ENCODE measurements at regions not wholly inside any gene's neighbourhood (a gene's known extent, or its start where the extent isn't known, plus 50 kb on each side); places are given as distances from the start of the nearest gene placed in this dataset.

DNA sequence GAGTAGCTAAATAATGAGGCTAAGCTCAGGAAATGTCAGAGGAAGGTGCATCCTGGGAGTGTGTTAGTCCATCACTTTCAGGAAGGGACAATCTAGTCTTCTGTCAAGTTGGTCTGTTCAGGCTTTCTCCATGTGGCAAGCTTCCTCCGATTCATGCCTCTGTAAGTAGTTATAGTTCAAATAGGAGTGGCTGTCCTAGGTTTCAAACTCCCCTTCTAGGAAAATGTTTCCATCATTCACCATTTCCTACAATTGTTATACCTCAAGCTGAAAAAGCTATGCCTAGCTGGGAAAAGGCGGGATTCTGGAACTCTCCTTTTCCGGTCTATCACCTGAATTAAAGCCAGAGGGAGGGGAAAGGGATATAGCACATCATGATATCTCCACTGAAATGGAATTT is 287.7 kb upstream of the ZSWIM2 start:
- no peak for DNase-seq (ENCODE audit: low read depth)

DNA sequence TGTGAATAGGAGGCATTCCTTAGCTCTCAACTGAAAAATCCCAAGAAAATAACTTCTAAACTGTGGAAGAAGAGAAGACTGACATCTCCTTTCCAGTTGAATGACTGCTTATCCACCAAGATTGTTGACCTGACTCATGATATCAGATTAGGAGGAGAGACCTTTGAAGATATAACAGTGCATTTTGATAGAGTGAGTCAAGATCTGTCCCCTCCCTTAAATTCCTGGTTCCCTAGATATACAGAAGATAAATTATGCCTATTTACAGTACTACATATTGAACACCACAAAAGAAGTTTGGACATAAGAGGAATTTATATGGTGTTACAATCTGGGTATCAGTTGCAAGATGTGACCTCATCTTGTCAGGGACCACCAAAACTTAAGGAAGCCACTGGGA is 285.3 kb upstream of the ZSWIM2 start:
- no peak for DNase-seq (ENCODE audit: low read depth)

DNA sequence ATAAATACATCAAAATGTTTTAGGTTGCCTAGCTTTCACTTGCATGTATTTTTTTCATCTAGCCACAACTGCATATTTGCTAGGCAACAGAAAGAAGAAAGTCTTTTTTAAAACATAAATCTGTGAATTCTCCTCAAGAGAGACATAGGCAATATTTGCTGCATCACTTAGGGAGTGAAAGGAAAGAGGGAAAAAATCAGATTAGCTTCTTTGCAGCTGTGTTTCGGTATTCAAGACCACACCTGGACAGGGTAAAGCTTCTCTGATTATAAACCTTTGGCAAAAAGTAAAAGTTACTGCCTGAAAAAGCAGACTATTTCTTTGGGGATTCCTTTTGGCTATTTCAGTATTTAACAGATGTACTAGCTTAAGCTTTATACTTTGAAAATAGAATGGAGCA is 280.9 kb upstream of the ZSWIM2 start:
- no peak for DNase-seq (ENCODE audit: low read depth)

- no peak for DNase-seq (ENCODE audit: low read depth)
Observed at GRCh38 chr2:187129306-187129705, 280.3 kb upstream of the ZSWIM2 start.

- no peak for DNase-seq (ENCODE audit: low read depth)
Observed at GRCh38 chr2:187126247-187127005, 277.5 kb upstream of the ZSWIM2 start.

- no peak for DNase-seq (ENCODE audit: low read depth)
Observed at GRCh38 chr2:187125318-187125717, 276.3 kb upstream of the ZSWIM2 start.

- no peak for DNase-seq (ENCODE audit: low read depth)
Observed at GRCh38 chr2:187124529-187124928, 275.6 kb upstream of the ZSWIM2 start.

- no peak for DNase-seq (ENCODE audit: low read depth)
Observed at GRCh38 chr2:187118331-187119099, 269.5 kb upstream of the ZSWIM2 start.

GRCh38 chr2:187117483-187117882 is 268.5 kb upstream of the ZSWIM2 start:
- no peak for DNase-seq (ENCODE audit: low read depth)

DNA sequence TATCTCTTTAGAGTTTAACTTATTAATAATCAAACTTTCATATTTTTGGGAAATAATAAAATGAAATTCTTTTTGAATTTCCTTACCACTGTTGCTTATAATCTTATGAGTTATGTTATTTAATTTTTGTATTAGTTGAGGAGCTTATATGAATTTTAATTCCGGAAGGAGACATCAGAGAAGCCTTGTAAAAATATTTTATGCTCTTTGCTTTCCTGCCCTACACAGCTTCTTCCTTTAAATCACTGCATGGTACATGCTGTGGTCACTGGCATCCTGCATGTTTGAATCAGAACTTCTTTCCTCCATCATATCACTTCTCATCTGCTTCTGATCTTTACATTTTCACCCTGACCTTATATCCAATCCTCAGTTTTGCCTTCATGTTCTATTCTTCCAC is 266.7 kb upstream of the ZSWIM2 start:
- no peak for DNase-seq (ENCODE audit: low read depth)

DNA sequence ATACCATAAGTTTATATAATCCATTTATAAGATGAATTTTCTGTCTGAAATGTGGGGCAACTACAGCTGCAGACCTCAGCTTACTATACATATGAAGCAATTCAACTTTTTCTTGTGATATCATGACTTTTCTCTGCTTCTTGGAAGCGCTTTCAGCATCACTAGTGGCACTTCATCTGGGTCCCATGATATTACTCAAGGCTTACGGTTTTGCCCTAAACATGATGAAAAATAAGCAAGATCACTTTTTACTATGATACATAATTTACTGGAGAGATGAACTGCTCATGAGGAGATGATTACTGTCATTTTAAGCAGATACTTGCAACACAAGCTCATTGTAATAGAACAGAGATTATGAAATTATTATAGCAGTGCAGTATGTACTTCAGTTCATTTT is 258.0 kb upstream of the ZSWIM2 start:
- DNase-seq (ENCODE audit: low read depth): no peak

DNA sequence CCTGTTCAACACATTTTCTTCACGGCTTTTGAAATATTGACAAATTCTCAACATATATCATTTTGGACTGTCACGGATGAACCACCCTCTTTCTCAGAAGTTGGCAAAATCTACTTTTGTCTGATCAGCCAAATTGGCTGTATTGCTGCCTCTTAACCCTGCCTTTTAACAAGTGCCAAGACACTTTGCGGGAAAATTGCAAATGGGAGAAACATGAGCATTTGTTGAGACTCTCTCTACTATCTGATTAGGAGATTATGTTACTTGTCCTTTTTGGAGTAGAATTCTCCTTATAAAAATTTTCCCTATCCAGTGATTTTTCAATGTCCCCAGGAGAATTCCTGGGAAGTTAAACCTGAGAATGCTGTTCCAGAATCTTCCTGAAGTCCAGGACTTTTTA is 256.2 kb upstream of the ZSWIM2 start:
- DNase-seq (ENCODE audit: low read depth): no peak

GRCh38 chr2:187102381-187102780 is 253.4 kb upstream of the ZSWIM2 start:
- DNase-seq (ENCODE audit: low read depth): no peak

DNA sequence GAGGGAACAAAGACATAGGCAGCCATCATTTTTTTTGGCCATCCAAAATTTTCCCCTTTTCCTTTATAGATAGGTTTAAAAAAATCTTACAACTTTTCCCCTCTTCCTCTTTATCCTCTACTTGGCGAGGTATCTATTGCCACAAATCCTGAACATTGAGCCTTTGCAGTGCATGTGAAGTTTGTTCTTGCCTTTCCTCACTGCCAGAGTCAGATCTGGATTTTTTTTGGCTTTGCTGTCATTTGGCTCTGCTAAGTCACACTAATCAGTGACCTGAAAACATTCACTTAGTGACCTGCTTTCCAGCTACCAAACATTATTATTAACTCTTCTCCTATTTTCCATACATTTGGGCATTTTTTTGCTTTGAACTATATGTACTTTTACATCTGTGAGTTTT is 249.2 kb upstream of the ZSWIM2 start:
- no peak for DNase-seq (ENCODE audit: low read depth)

DNA sequence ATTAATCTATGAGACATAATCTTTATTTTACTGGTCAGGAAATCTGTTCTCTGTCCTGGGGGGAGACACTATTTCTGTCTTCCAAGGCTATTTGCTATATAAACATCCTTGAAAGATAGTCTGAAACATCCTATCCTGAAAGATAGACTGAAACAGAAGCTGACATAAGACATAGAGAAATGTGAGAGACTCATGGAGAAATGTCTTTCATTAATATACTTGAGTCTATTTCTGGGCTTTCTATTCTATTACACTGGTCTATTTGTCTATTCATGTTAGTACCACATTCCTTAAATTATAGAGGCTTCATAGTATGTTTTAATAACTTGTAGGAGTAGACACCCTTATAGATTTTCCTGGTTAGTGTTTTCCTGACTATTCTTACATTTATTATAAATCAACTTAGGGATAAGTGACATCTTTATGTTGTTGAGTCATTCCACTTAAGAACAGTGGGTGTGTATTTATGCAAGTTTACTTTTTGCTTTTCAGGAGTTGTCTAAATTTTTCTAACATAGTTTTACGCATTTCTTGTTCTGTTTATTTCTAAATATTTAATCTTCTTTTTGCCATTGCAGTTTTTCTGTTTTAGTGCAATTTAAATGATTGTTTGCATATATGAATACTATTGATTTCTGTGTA is 244.9 kb upstream of the ZSWIM2 start:
- DNase-seq (ENCODE audit: low read depth): peak; percentile 9

- DNase-seq (ENCODE audit: low read depth): no peak
Observed at GRCh38 chr2:187091664-187092063, 242.7 kb upstream of the ZSWIM2 start.

DNA sequence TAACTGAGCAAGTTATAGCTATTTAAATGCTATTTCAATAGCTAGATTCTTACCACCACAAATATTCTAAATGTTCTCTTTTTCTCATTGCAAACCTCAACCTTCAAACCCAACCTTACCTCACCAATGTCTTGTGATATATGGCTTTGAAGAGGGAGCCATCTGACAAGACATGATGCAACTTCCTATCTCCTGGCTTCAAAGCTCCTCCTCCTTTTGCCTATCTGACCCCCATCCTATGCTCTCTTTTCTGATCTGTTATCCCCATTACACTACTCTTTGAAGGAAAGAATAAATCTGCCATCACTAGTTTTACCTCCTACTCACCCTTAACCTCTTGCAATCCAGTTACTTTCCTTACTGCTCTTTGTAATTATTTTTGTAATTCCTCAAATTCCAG is 235.6 kb upstream of the ZSWIM2 start:
- no peak for DNase-seq (ENCODE audit: low read depth)

DNA sequence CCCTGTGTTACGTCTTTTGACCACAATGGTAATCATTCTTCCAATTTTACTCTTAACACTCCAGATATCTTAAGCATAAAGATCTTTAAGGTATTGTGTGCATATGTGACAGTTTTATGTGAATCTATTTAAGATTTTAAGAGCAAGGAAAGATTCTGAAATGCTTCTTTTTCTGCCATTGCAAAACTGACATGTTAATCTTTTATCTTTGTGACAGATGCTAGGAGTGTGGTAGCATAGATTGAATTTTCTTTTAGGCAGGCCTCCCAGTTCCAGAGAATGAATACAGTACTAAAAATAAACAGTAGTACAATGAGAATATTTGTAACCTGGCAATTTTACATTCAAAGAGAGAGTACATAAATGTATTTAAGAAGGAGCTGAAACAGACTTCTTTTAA is 232.5 kb upstream of the ZSWIM2 start:
- DNase-seq (ENCODE audit: low read depth): no peak

DNA sequence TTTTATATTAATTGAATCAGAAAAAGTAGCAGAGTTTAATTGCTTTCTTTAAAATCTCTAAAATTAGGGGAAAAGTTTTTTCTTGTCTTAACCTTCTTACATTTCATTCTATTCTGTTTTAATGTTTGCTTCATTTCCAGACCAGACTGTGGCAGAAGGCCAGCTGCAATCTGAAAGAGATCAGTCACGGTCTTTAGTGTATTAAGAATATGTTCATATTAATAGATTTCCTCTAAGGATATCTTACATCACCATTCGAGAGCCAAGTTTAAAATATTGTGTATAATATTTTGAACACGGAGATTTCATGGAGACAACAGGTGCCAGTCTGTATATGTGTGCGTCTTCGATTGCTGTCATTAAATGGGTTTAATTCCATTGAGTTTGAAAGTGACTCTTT is 230.9 kb upstream of the ZSWIM2 start:
- no peak for DNase-seq (ENCODE audit: low read depth)

- DNase-seq (ENCODE audit: low read depth): peak; percentile 43
Observed at GRCh38 chr2:187078297-187078696, 229.3 kb upstream of the ZSWIM2 start.

DNA sequence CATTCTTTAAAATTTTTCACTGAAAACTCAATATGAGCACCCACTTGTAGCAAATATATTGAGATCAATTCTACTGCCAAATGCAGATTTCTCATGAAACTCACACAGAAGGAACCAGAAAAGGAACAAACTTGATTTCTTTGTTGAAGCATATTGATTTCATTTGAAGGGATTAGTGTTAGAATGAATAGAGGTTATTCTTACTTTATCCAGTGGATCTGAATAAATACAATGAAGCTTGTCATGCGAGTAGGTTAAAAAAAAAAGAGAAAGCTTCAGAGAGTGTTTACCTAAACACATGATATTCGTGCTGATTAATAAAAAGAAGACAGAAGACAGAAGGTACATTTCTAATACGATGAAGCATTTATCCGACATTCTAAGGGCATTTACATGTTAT is 226.7 kb upstream of the ZSWIM2 start:
- DNase-seq (ENCODE audit: low read depth): no peak

DNA sequence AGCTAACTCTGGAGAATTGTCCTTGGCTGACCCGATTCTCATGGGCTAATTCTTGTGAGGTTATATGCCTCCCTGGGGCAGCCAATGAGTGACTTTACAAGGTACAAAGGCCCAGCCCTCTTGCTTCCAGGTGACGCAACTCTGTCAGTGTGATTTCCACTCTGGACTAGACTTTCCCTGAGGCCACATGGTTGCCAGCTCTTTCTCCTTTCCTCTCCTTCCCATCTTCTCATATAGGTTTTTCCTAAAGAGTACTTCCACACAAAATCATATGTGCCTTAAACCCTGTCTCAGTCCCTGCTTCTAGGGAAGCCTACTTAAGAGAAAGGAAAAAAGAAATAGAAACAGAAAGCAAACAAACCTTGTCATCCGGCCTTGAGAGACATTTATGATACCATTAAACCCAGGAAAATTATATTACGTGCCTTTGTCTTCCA is 226.2 kb upstream of the ZSWIM2 start:
- peak; percentile 6 for DNase-seq (ENCODE audit: low read depth)

DNA sequence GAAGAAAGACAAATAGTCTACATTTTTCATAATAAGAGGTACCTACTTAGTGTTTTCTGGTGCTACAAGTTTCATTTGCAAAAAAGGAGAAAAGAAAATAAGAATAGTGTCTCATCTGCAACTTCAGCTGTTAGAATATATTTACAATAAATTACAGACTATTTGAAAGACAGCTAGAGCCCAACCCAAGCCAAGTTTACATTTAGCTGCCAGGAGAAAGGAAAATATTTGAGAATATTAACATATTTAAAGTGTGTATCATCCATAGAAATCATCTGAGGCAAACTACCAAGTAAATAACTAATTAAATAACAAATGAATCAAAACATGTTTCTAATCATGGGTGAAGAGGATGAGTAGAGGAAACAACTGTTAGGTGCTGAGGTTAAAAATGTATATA is 209.2 kb upstream of the ZSWIM2 start:
- DNase-seq (ENCODE audit: low read depth): no peak

Data from renal cortical epithelial cell (primary cell).